B cell (primary cell): ENCODE measurements at regions not wholly inside any gene's neighbourhood (a gene's known extent, or its start where the extent isn't known, plus 50 kb on each side); places are given as distances from the start of the nearest gene placed in this dataset.

Experiments
- ATAC-seq: fragments of 200-7000 bp; cut with Tn5 transposase; one replicate; pipeline ENCODE4 v1.10.0; 2021; ENCODE audit warnings: low read depth, mild to moderate bottlenecking, moderate number of reproducible peaks, moderate library complexity
- CTCF ChIA-PET: fragments of 350-600 bp; sonication (Branson Sonifier 250); formaldehyde crosslinking; loops from one replicate; lab custom pipeline; 2021; ENCODE audit warnings: antibody characterized with exemption, inconsistent platforms; lab: Charles Lee
- POLR2A ChIA-PET: fragments of 350-600 bp; sonication (Branson Sonifier 250); formaldehyde crosslinking; loops from one replicate; lab custom pipeline; 2021; ENCODE audit warnings: antibody characterized with exemption; lab: Charles Lee
- DNase-seq: peaks from one replicate; pipeline ENCODE4 v3.0.0; 2013
- H2AFZ ChIP-seq: 2 replicates; pipeline ENCODE4 v1.6.1; 2012; ENCODE audit warnings: mild to moderate bottlenecking, low read depth, low read length; ENCODE audit not compliant: insufficient read depth, poor library complexity, severe bottlenecking
- H3K27ac ChIP-seq, 2 donors: 1 replicate in 1 of 2; 2 replicates in 1 of 2; pipeline ENCODE4 v1.5.1; 2012 to 2013; ENCODE audit warnings: low read length in 2 of 2, mild to moderate bottlenecking in 2 of 2, moderate library complexity in 1 of 2
- H3K27me3 ChIP-seq, 4 experiments: fragments of 200-600 bp in 1 of 4; sonication (generic) in 1 of 4; replicated peaks in 1 of 4; 1 replicate in 2 of 4; 2 replicates in 2 of 4; pipeline versions ENCODE4 v1.6.1 to v1.7.0; 2013 to 2016; ENCODE audit warnings: low read length in 3 of 4, mild to moderate bottlenecking in 2 of 4, mixed read lengths in 1 of 4, moderate library complexity in 1 of 4; ENCODE audit not compliant: insufficient read depth in 4 of 4, control insufficient read depth in 3 of 4; ENCODE audit errors: control extremely low read depth in 1 of 4
- H3K36me3 ChIP-seq, 2 experiments: replicated peaks in 1 of 2; 1 replicate in 1 of 2; 2 replicates in 1 of 2; pipeline versions ENCODE4 v1.6.1 to v1.7.1; 2013; ENCODE audit warnings: low read length in 1 of 2; ENCODE audit not compliant: insufficient read depth in 2 of 2, control insufficient read depth in 1 of 2; ENCODE audit errors: control extremely low read depth in 1 of 2, extremely low read depth in 1 of 2
- H3K4me1 ChIP-seq, 2 donors: fragments of 200-600 bp in 1 of 2; sonication (generic) in 1 of 2; 1 replicate in 1 of 2; 2 replicates in 1 of 2; pipeline versions ENCODE4 v1.5.1 to v1.6.1; 2013 to 2017; ENCODE audit warnings: low read length in 2 of 2; ENCODE audit not compliant: control insufficient read depth in 2 of 2, insufficient read depth in 2 of 2
- H3K4me2 ChIP-seq: replicated peaks from 2 replicates; pipeline ENCODE3; 2012; ENCODE audit warnings: mild to moderate bottlenecking, low read depth, low read length; ENCODE audit not compliant: poor library complexity, severe bottlenecking
- H3K4me3 ChIP-seq, 5 experiments: fragments of 200-600 bp in 1 of 5; sonication (generic) in 1 of 5; 1 replicate in 3 of 5; 2 replicates in 2 of 5; pipeline versions ENCODE4 v1.5.1 to v1.7.0; 2011 to 2016; ENCODE audit warnings: low read length in 4 of 5, mild to moderate bottlenecking in 4 of 5, low read depth in 2 of 5, control low read depth in 1 of 5, moderate library complexity in 1 of 5; ENCODE audit not compliant: insufficient read depth in 1 of 5; ENCODE audit errors: control extremely low read depth in 1 of 5, extremely low read depth in 1 of 5
- H3K79me2 ChIP-seq: fragments of 200-600 bp; sonication (generic); one replicate; pipeline ENCODE4 v1.6.0; 2016; ENCODE audit warnings: low read length; ENCODE audit not compliant: control insufficient read depth, insufficient read depth
- H3K9ac ChIP-seq: fragments of 200-600 bp; sonication (generic); 2 replicates; pipeline ENCODE4 v1.6.1; 2017; ENCODE audit warnings: mild to moderate bottlenecking, low read length, moderate library complexity
- H3K9me3 ChIP-seq, 3 donors: one replicate each; pipeline versions ENCODE4 v1.6.1 to v1.7.1; 2013; ENCODE audit warnings: low read length in 2 of 3; ENCODE audit not compliant: control insufficient read depth in 2 of 3, insufficient read depth in 1 of 3; ENCODE audit errors: control extremely low read depth in 1 of 3
- H4K20me1 ChIP-seq: 2 replicates; pipeline ENCODE4 v1.6.0; 2012; ENCODE audit warnings: mild to moderate bottlenecking, low read length; ENCODE audit not compliant: insufficient read depth, control insufficient read depth, poor library complexity, severe bottlenecking
- H3K27ac Mint-ChIP-seq: one replicate; pipeline ENCODE4 v1.8.0; 2021; ENCODE audit warnings: mixed read lengths
- H3K27me3 Mint-ChIP-seq: one replicate; pipeline ENCODE4 v1.8.0; 2021; ENCODE audit warnings: mixed read lengths
- H3K4me1 Mint-ChIP-seq: one replicate; pipeline ENCODE4 v1.8.0; 2021; ENCODE audit warnings: mixed read lengths
- H3K4me3 Mint-ChIP-seq: one replicate; pipeline ENCODE4 v1.8.0; 2021; ENCODE audit warnings: mixed read lengths
- H3K9me3 Mint-ChIP-seq: one replicate; pipeline ENCODE4 v1.8.0; 2022; ENCODE audit warnings: mixed read lengths; ENCODE audit not compliant: insufficient read depth
- EZH2 ChIP-seq: IDR thresholded peaks from 2 replicates; pipeline ENCODE4 v1.6.1; 2012; ENCODE audit warnings: borderline replicate concordance, low read depth, mild to moderate bottlenecking, moderate library complexity, low read length; ENCODE audit not compliant: insufficient read depth, poor library complexity, severe bottlenecking
- WGBS: methylation state at CpG from one replicate; pipeline ENCODE4 v1.1.5; 2013; ENCODE audit warnings: missing lambda C conversion rate; ENCODE audit not compliant: insufficient coverage; 5-methylcytosine and 5-hydroxymethylcytosine counted together
- intact Hi-C: fragments of 100-400 bp; cut with micrococcal nuclease; formaldehyde crosslinking; loops from one replicate; pipeline ENCODE4 v1.10.0; 2022
- TF ChIP-seq, protein P1 (sequence below): fragments of 200-600 bp; IDR thresholded peaks from one replicate; pipeline ENCODE4 v1.8.0; 2022; ENCODE audit warnings: antibody characterized with exemption, mild to moderate bottlenecking

- DNase-seq: no peak
- no peak overlapping the region for H3K4me3 Mint-ChIP-seq
- Histone ChIP-seq H4K20me1 (no peaks in the 10 kb centered on the region), H3K36me3 (no peaks in the 10 kb centered on the region), H2AFZ (no peak overlapping the region), H3K27me3 (no peaks in the 10 kb centered on the region), H3K4me3 (no peak overlapping the region), H3K9ac (no peak overlapping the region), H3K27ac (no peak overlapping the region), H3K4me1 (no peaks in the 10 kb centered on the region), H3K4me2 (no peak overlapping the region), H3K9me3 (peaks cover 0 to 1% (median 0%) of the 10 kb centered on the region in 3 donors), H3K79me2 (no peaks in the 10 kb centered on the region)
- WGBS: no CpG with 5 or more reads among the region's 3 CpGs
- POLR2A ChIA-PET: no interaction called here
- peaks cover 6% of the 10 kb centered on the region for H3K9me3 Mint-ChIP-seq
- ATAC-seq: no peak
- TF ChIP-seq EZH2: no peak
- TF ChIP-seq, protein P1, sequence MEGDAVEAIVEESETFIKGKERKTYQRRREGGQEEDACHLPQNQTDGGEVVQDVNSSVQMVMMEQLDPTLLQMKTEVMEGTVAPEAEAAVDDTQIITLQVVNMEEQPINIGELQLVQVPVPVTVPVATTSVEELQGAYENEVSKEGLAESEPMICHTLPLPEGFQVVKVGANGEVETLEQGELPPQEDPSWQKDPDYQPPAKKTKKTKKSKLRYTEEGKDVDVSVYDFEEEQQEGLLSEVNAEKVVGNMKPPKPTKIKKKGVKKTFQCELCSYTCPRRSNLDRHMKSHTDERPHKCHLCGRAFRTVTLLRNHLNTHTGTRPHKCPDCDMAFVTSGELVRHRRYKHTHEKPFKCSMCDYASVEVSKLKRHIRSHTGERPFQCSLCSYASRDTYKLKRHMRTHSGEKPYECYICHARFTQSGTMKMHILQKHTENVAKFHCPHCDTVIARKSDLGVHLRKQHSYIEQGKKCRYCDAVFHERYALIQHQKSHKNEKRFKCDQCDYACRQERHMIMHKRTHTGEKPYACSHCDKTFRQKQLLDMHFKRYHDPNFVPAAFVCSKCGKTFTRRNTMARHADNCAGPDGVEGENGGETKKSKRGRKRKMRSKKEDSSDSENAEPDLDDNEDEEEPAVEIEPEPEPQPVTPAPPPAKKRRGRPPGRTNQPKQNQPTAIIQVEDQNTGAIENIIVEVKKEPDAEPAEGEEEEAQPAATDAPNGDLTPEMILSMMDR: no peak
- intact Hi-C loops: no loop called here
- CTCF ChIA-PET: no interaction called here
- no peak overlapping the region for H3K27ac Mint-ChIP-seq
- no peaks in the 10 kb centered on the region for H3K27me3 Mint-ChIP-seq
- no peaks in the 10 kb centered on the region for H3K4me1 Mint-ChIP-seq
Measured at GRCh38 chr12:59861635-59862034, 265.8 kb downstream of the SLC16A7 start.

- Histone ChIP-seq H2AFZ (no peak overlapping the region), H3K36me3 (no peaks in the 10 kb centered on the region), H3K9me3 (peaks cover 0 to 6% (median 0%) of the 10 kb centered on the region in 3 donors), H3K27me3 (no peaks in the 10 kb centered on the region), H3K9ac (no peak overlapping the region), H4K20me1 (no peaks in the 10 kb centered on the region), H3K4me3 (no peak overlapping the region), H3K79me2 (no peaks in the 10 kb centered on the region), H3K4me2 (no peak overlapping the region), H3K4me1 (no peaks in the 10 kb centered on the region), H3K27ac (no peak overlapping the region)
- H3K27ac Mint-ChIP-seq: no peak overlapping the region
- no peak for ATAC-seq
- TF ChIP-seq, protein P1: no peak
- TF ChIP-seq EZH2: no peak
- ChIA-PET CTCF (interaction anchor here (0.8 kb wide), 1 partner anchor 58 kb away, joined by 3 read pairs; no protein-coding TSS in a partner anchor), POLR2A (no interaction called here)
- no peaks in the 10 kb centered on the region for H3K4me1 Mint-ChIP-seq
- H3K27me3 Mint-ChIP-seq: no peaks in the 10 kb centered on the region
- WGBS: no CpG with 5 or more reads among the region's 1 CpG
- peaks cover 5% of the 10 kb centered on the region for H3K9me3 Mint-ChIP-seq
- DNase-seq: no peak
- intact Hi-C loops: no loop called here
- no peak overlapping the region for H3K4me3 Mint-ChIP-seq
Measured at GRCh38 chr12:59867055-59867454, 271.2 kb downstream of the SLC16A7 start.
